Upper lobe of right lung (tissue), 1 donor: ENCODE measurements at regions not wholly inside any gene's neighbourhood (a gene's known extent, or its start where the extent isn't known, plus 50 kb on each side); places are given as distances from the start of the nearest gene placed in this dataset.
A peak's percentile ranks its signal among the peaks of the same experiment; 100 is the strongest.

Experiments used
- ATAC-seq: fragments of 200-7000 bp; cut with Tn5 transposase; one replicate; pipeline ENCODE4 v1.9.1; 2020; ENCODE audit warnings: mild to moderate bottlenecking, moderate library complexity
- DNase-seq: peaks from one replicate; pipeline ENCODE4 v3.0.0-alpha.2; 2020
- H3K27ac ChIP-seq: fragments of 200-600 bp; one replicate; pipeline ENCODE4 v1.8.0; 2022
- H3K27me3 ChIP-seq: fragments of 200-600 bp; one replicate; pipeline ENCODE4 v1.8.0; 2022; ENCODE audit warnings: mild to moderate bottlenecking
- H3K36me3 ChIP-seq: fragments of 200-600 bp; one replicate; pipeline ENCODE4 v1.8.0; 2022
- H3K4me1 ChIP-seq: fragments of 200-600 bp; one replicate; pipeline ENCODE4 v1.8.0; 2022
- H3K4me3 ChIP-seq: fragments of 200-600 bp; one replicate; pipeline ENCODE4 v1.8.0; 2022; ENCODE audit warnings: mild to moderate bottlenecking
- H3K9me3 ChIP-seq: fragments of 200-600 bp; one replicate; pipeline ENCODE4 v1.8.0; 2022
- CTCF ChIP-seq: fragments of 200-600 bp; IDR thresholded peaks from one replicate; pipeline ENCODE4 v1.8.0; 2022; ENCODE audit warnings: antibody characterized with exemption
- intact Hi-C: fragments of 100-400 bp; cut with DNase I; formaldehyde crosslinking; loops from one replicate; pipeline ENCODE4 v1.11.0; 2022
- donor health status: DM: no; HTN: yes; CAD: no; lungs with severe emphysema.

DNA sequence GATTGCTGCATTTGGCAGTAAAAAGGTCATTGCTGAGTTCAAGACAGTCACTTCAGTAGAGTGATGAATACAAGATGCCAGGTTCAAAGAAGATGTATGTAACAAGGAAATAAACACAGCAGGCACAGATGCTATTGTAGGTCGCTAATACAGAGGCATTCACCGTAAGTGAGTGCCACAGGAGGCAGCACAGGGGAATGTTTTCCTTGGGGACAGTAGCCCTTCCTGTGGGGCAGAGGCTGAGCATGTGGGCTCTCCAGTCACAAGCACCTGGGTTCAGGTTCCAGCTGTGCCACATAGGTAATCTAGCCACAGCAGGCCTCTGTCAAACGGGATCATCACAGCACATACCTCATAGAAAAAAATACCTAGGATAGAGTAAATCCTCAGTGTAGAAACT, 86.3 kb downstream of the RSL24D1 start:
- ATAC-seq (no peak), DNase-seq (no peak)
- Histone ChIP-seq H3K4me3 (no peak overlapping the region), H3K27ac (no peak overlapping the region), H3K9me3 (no peaks in the 10 kb centered on the region), H3K4me1 (no peaks in the 10 kb centered on the region), H3K27me3 (no peaks in the 10 kb centered on the region), H3K36me3 (no peaks in the 10 kb centered on the region)
- TF ChIP-seq CTCF: no peak
- intact Hi-C loops: no loop called here

DNA sequence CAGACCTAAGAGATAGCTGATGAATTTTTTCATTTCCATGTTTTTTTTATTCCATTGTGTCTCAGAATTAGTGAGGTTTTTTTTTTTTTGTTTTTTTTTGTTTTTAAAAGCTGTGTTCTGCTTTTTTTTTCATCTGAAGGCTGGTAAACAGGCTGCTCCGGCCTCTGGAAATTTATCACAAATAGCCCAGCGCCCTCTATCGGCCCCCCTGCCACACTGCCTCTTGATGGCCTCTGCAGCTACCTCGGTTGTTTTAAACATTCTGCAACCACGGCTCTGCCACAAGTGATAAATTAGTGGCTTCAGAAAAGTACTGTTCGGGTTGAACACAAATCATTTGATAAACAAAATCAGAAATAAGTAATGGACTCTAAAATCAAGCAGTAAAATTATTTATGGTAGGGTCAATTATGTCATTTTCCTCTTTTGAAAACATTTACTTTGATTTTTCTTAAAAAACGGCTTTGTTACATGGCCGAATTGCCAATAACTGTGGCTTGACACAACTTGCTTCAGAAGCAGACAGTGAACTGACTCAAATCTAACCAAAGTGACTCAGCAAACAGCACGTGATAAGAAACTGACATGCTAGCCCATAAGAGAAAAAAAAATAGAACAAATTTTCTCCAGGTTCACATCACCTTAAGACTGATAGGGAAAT, 87.8 kb downstream of the RSL24D1 start:
- TF ChIP-seq CTCF: peak; percentile 54
- ATAC-seq: peak; percentile 89
- H3K4me1 ChIP-seq: no peaks in the 10 kb centered on the region

DNA sequence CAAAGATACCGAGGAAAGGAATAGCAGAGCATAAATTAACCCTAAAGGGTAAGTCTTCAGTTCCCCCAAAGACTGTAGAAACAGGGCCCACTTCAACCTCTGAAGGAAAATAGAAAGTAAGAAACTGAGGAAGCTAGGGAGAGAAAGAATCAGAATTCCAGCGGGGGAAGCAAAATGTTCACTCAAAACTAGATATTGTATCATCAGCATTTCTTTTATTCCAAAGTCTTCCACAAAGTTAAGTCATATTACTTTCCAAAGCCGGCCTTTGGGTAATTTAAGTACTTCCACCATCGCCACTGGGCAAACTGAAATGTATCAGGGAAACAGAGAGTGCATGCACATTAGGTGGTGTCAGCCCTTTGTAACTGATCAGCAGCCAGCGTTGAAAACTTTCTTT, 88.3 kb downstream of the RSL24D1 start:
- Histone ChIP-seq H3K36me3 (no peaks in the 10 kb centered on the region), H3K27me3 (no peaks in the 10 kb centered on the region), H3K27ac (no peak overlapping the region), H3K4me1 (no peaks in the 10 kb centered on the region), H3K9me3 (no peaks in the 10 kb centered on the region), H3K4me3 (no peak overlapping the region)
- TF ChIP-seq CTCF: no peak
- DNase-seq (no peak), ATAC-seq (no peak)
- intact Hi-C loops: no loop called here

More for the DNA sequence above, 87.8 kb downstream of the RSL24D1 start:
- Histone ChIP-seq H3K27me3 (no peaks in the 10 kb centered on the region), H3K9me3 (no peaks in the 10 kb centered on the region), H3K27ac (no peak overlapping the region), H3K4me3 (no peak overlapping the region), H3K36me3 (no peaks in the 10 kb centered on the region)
- intact Hi-C loops: no loop called here
- DNase-seq: peak; percentile 80

- Histone ChIP-seq H3K36me3 (no peaks in the 10 kb centered on the region), H3K27ac (no peak overlapping the region), H3K4me1 (no peaks in the 10 kb centered on the region), H3K27me3 (no peaks in the 10 kb centered on the region), H3K4me3 (no peak overlapping the region), H3K9me3 (no peaks in the 10 kb centered on the region)
- DNase-seq: no peak
- intact Hi-C loops: no loop called here
- no peak for TF ChIP-seq CTCF
- no peak for ATAC-seq
Measured at GRCh38 chr15:55106155-55106554, 90.6 kb downstream of the RSL24D1 start.

- DNase-seq (no peak), ATAC-seq (no peak)
- Histone ChIP-seq H3K27ac (no peak overlapping the region), H3K4me3 (no peak overlapping the region), H3K4me1 (no peaks in the 10 kb centered on the region), H3K27me3 (no peaks in the 10 kb centered on the region), H3K9me3 (no peaks in the 10 kb centered on the region), H3K36me3 (no peaks in the 10 kb centered on the region)
- no peak for TF ChIP-seq CTCF
- intact Hi-C loops: no loop called here
Measured at GRCh38 chr15:55094136-55094535, 102.6 kb downstream of the RSL24D1 start.

DNA sequence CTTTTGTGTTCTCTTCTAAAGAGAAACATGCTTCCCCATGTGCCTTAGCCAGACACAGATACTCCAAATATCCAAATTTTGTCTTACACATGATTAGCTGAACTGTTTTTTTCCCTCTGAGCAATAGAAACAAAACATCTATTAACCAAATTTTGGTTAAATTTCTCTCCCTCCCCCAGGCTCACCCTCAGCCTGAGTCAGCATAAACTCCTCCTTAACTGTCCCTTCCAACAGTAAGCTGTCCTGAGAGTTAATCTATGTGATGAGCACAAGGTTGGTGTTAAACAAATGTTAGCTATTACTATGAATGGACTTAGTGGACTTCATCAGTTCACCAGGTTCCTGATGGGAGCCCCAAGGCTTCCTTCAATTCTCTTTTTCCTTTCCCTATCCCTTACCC, 108.5 kb downstream of the RSL24D1 start:
- Histone ChIP-seq H3K4me3 (no peak overlapping the region), H3K27ac (no peak overlapping the region), H3K27me3 (no peaks in the 10 kb centered on the region), H3K36me3 (no peaks in the 10 kb centered on the region), H3K9me3 (no peaks in the 10 kb centered on the region), H3K4me1 (no peaks in the 10 kb centered on the region)
- TF ChIP-seq CTCF: no peak
- no peak for DNase-seq
- ATAC-seq: no peak
- intact Hi-C loops: no loop called here
